ENCODE measurements at regions not wholly inside any gene's neighbourhood (a gene's known extent, or its start where the extent isn't known, plus 50 kb on each side); places are given as distances from the start of the nearest gene placed in this dataset.

DNA sequence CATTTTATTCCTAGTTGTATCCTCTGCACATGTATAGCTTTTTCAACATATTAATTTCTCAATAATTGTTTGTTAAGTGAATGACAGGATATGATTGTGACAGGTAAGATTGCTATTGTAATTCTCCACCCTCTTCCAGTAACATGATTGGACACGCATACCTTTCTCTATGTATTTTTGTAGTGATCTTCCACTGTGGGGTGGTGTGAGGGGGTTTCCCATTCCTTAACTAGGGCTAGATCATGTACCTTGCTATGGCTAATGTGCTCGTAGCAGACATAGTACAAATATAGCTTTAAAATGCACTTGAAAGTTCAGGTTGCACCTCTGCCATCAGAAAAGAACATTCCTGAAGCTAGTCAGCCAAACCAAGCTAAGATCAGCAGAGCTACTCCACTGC, 2392.8 kb upstream of the RAG2 start:
- Histone ChIP-seq H3K4me3 (ENCODE audit: low read length in 2 of 2) (no peak overlapping the region), H3K27me3 (ENCODE audit: control insufficient read depth in 1 of 2, insufficient read depth in 2 of 2, low read length in 2 of 2) (no peaks in the 10 kb centered on the region), H3K36me3 (ENCODE audit: control insufficient read depth in 2 of 2, insufficient read depth in 2 of 2, low read length in 2 of 2) (no peaks in the 10 kb centered on the region), H3K27ac (ENCODE audit: low read length) (no peak overlapping the region), H3K9me3 (ENCODE audit: control insufficient read depth in 2 of 2, low read length in 2 of 2) (no peaks in the 10 kb centered on the region), H3K9ac (ENCODE audit: low read length in 2 of 2) (no peak overlapping the region), H3K4me1 (ENCODE audit: control insufficient read depth, insufficient read depth, low read length) (no peaks in the 10 kb centered on the region)

DNA sequence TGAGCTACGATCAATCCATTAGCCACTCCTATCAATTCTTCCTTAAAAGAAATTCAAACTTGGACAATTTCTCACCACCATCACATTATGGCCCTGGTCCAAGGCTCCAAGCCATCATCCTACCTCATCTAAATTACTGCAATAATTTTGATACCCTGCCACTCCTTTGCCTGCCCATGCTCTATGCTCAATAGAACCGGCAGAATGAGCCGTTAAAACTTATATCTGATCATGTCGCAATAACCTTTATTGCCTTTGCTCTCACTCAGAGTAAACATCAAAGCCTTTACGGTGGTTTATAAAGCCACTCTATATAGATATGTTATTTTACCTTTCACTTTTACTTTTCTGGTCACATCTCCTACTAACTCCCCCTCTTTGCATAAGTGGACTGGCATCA, 2392.1 kb upstream of the RAG2 start:
- no peak overlapping the region for H3K27ac ChIP-seq (ENCODE audit: low read length)
- no peak overlapping the region for H3K9ac ChIP-seq (ENCODE audit: low read length in 2 of 2)
- no peaks in the 10 kb centered on the region for H3K36me3 ChIP-seq (ENCODE audit: control insufficient read depth in 2 of 2, insufficient read depth in 2 of 2, low read length in 2 of 2)
- H3K4me3 ChIP-seq (ENCODE audit: low read length in 2 of 2) = no peak overlapping the region
- no peaks in the 10 kb centered on the region for H3K27me3 ChIP-seq (ENCODE audit: control insufficient read depth in 1 of 2, insufficient read depth in 2 of 2, low read length in 2 of 2)
- no peaks in the 10 kb centered on the region for H3K4me1 ChIP-seq (ENCODE audit: control insufficient read depth, insufficient read depth, low read length)
- no peaks in the 10 kb centered on the region for H3K9me3 ChIP-seq (ENCODE audit: control insufficient read depth in 2 of 2, low read length in 2 of 2)

DNA sequence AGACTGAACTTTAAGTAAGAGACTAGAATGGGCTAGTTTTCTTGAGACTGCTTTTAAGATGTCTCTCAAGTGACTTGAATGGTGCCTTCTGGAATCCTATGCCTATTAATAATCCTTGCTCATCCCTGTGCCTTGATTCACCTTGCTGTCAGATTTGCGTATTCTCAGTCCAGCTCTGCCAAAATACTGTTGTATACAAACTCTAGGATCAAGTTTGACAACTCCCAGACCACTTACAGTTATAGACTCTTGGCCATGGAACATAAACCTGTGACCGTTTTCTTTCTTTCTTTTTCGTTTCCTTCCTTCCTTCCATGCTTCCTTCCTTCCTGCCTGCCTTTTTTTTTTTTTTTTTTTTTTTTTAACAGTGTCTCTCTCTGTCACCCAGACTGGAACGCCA, 2390.9 kb upstream of the RAG2 start:
- H3K9ac ChIP-seq (ENCODE audit: low read length in 2 of 2) = no peak overlapping the region
- no peaks in the 10 kb centered on the region for H3K9me3 ChIP-seq (ENCODE audit: control insufficient read depth in 2 of 2, low read length in 2 of 2)
- H3K4me3 ChIP-seq (ENCODE audit: low read length in 2 of 2) = no peak overlapping the region
- H3K27ac ChIP-seq (ENCODE audit: low read length) = no peak overlapping the region
- H3K27me3 ChIP-seq (ENCODE audit: control insufficient read depth in 1 of 2, insufficient read depth in 2 of 2, low read length in 2 of 2) = no peaks in the 10 kb centered on the region
- H3K4me1 ChIP-seq (ENCODE audit: control insufficient read depth, insufficient read depth, low read length) = no peaks in the 10 kb centered on the region
- no peaks in the 10 kb centered on the region for H3K36me3 ChIP-seq (ENCODE audit: control insufficient read depth in 2 of 2, insufficient read depth in 2 of 2, low read length in 2 of 2)

DNA sequence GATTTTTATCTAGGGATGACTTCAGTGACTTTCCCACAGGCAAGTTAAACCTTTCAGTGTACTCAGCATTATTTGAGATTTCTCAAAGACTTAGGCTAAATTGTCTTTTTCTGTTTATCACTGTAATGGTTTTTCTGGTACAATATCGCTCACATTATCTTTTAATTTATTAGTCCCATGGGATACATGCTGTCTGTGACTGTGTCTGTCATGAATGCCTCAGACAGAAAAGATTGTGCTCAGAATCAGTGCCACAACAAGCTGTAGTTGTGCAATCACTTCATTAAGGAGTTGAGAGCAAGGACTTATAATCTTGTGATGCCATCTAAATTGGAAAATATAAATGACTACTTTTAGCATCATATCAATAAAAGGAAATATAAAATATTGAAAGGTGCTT, 2374.2 kb upstream of the RAG2 start:
- Histone ChIP-seq H3K4me3 (ENCODE audit: low read length in 2 of 2) (no peak overlapping the region), H3K27me3 (ENCODE audit: control insufficient read depth in 1 of 2, insufficient read depth in 2 of 2, low read length in 2 of 2) (no peaks in the 10 kb centered on the region), H3K9me3 (ENCODE audit: control insufficient read depth in 2 of 2, low read length in 2 of 2) (no peaks in the 10 kb centered on the region), H3K9ac (ENCODE audit: low read length in 2 of 2) (no peak overlapping the region), H3K36me3 (ENCODE audit: control insufficient read depth in 2 of 2, insufficient read depth in 2 of 2, low read length in 2 of 2) (no peaks in the 10 kb centered on the region), H3K27ac (ENCODE audit: low read length) (no peak overlapping the region), H3K4me1 (ENCODE audit: control insufficient read depth, insufficient read depth, low read length) (no peaks in the 10 kb centered on the region)

DNA sequence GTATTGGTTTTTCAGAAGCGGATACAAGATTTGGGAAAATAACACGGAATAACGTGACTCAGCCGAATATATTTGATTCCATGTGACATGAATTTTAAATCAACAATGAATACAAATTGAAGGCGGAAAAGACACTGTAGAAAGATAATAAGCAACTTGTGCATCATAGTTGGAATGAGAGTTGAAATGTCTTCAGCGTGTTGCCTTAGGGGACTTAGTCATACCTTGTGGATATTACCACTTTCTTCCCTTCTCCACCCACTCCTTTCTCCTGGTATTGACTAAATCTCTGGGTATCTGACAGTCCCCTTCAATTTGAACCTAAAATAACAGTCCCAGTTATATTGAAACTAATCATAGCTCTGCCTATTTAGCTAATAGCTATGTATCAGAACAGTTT, 2373.1 kb upstream of the RAG2 start:
- Histone ChIP-seq H3K27ac (ENCODE audit: low read length) (no peak overlapping the region), H3K36me3 (ENCODE audit: control insufficient read depth in 2 of 2, insufficient read depth in 2 of 2, low read length in 2 of 2) (no peaks in the 10 kb centered on the region), H3K9ac (ENCODE audit: low read length in 2 of 2) (no peak overlapping the region), H3K9me3 (ENCODE audit: control insufficient read depth in 2 of 2, low read length in 2 of 2) (no peaks in the 10 kb centered on the region), H3K27me3 (ENCODE audit: control insufficient read depth in 1 of 2, insufficient read depth in 2 of 2, low read length in 2 of 2) (no peaks in the 10 kb centered on the region), H3K4me3 (ENCODE audit: low read length in 2 of 2) (no peak overlapping the region), H3K4me1 (ENCODE audit: control insufficient read depth, insufficient read depth, low read length) (no peaks in the 10 kb centered on the region)

DNA sequence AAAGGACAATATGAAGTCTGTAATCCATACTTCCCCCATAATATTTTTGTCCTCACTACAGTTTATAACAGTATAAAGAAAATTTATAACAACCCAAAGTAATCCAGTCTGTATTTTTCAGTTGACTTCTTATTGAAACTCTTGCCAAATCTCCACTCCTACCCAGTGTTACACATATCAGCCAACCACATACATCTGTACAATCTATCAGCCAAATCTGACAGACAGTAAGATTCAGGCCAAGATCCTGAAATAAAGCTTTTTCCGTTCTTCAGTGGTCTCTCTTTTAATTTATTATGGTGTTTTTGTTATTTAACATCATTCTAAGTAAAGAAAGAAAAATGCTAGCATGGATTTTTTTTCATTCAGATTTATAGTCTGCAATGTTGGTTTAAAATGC, 2370.9 kb upstream of the RAG2 start:
- Histone ChIP-seq H3K27me3 (ENCODE audit: control insufficient read depth in 1 of 2, insufficient read depth in 2 of 2, low read length in 2 of 2) (no peaks in the 10 kb centered on the region), H3K36me3 (ENCODE audit: control insufficient read depth in 2 of 2, insufficient read depth in 2 of 2, low read length in 2 of 2) (no peaks in the 10 kb centered on the region)

DNA sequence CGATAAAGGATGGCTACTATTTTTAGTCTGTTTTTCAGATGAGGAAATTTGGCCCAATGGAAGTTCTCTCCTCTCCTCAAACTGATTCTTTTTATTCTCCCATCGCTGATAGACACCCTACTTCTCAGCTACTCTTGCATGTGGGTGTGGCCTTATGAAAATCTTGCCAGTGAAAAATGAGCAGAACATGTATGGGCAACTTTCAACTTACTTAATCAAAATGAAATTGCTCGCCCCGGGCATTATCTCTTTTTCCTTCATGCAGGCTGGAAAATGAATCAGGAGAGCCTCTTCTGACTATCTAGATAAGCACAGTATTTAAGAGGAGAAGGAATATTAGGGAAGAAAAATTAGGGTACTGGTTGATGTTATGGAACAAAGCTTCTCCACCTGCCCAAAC, 2354.7 kb upstream of the RAG2 start:
- H3K27me3 ChIP-seq (ENCODE audit: control insufficient read depth in 1 of 2, insufficient read depth in 2 of 2, low read length in 2 of 2) = no peaks in the 10 kb centered on the region
- H3K36me3 ChIP-seq (ENCODE audit: control insufficient read depth in 2 of 2, insufficient read depth in 2 of 2, low read length in 2 of 2) = no peaks in the 10 kb centered on the region
- H3K9ac ChIP-seq (ENCODE audit: low read length in 2 of 2) = no peak overlapping the region
- no peak overlapping the region for H3K27ac ChIP-seq (ENCODE audit: low read length)
- no peaks in the 10 kb centered on the region for H3K4me1 ChIP-seq (ENCODE audit: control insufficient read depth, insufficient read depth, low read length)
- H3K9me3 ChIP-seq (ENCODE audit: control insufficient read depth in 2 of 2, low read length in 2 of 2) = peaks cover 0 to under 1% of the 10 kb centered on the region in 2 donors
- H3K4me3 ChIP-seq (ENCODE audit: low read length in 2 of 2) = no peak overlapping the region

More for the DNA sequence above, 2370.9 kb upstream of the RAG2 start:
- Histone ChIP-seq H3K4me3 (ENCODE audit: low read length in 2 of 2) (no peak overlapping the region), H3K9me3 (ENCODE audit: control insufficient read depth in 2 of 2, low read length in 2 of 2) (no peaks in the 10 kb centered on the region), H3K9ac (ENCODE audit: low read length in 2 of 2) (no peak overlapping the region), H3K27ac (ENCODE audit: low read length) (no peak overlapping the region), H3K4me1 (ENCODE audit: control insufficient read depth, insufficient read depth, low read length) (no peaks in the 10 kb centered on the region)

DNA sequence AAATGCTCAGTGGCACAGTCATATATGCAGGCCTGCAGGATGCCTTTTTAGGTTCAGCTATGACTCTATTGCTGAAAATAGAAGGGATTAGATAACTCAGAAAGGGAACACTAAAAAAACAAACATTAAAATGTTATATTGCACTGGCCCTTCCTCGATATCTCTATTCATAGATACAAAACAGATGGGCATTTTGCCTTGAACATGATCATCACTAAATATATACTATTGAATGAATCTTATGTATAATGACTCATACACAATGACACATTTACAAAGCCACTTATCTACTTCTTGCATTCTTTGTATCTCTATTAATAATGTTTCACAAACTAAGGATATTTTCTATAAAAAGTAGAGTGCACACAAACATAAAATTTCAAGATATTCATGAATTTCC, 2352.8 kb upstream of the RAG2 start:
- H3K4me1 ChIP-seq (ENCODE audit: control insufficient read depth, insufficient read depth, low read length) = no peaks in the 10 kb centered on the region
- peaks cover 0 to 4% of the 10 kb centered on the region in 2 donors for H3K9me3 ChIP-seq (ENCODE audit: control insufficient read depth in 2 of 2, low read length in 2 of 2)
- no peak overlapping the region for H3K27ac ChIP-seq (ENCODE audit: low read length)
- no peaks in the 10 kb centered on the region for H3K27me3 ChIP-seq (ENCODE audit: control insufficient read depth in 1 of 2, insufficient read depth in 2 of 2, low read length in 2 of 2)
- no peak overlapping the region for H3K9ac ChIP-seq (ENCODE audit: low read length in 2 of 2)
- H3K36me3 ChIP-seq (ENCODE audit: control insufficient read depth in 2 of 2, insufficient read depth in 2 of 2, low read length in 2 of 2) = no peaks in the 10 kb centered on the region
- no peak overlapping the region for H3K4me3 ChIP-seq (ENCODE audit: low read length in 2 of 2)

DNA sequence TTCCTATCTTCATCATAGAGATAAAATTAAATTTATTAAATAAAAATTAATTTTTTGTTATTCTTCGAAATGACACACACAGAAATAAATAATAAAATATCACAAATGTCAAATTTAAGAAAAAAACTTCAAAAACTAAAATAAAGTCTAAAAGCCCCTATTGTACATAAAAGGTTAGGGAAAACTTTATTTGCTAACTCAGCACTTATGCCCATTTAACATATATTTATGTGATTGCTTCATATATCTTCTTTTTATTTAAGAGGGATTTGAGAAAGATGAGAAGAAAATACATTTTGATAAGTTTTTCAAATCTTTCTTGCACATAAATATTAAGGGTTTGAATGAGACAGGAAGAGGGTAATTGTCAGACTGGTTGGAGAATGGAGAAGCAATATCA, 2350.4 kb upstream of the RAG2 start:
- Histone ChIP-seq H3K27ac (ENCODE audit: low read length) (no peak overlapping the region), H3K9me3 (ENCODE audit: control insufficient read depth in 2 of 2, low read length in 2 of 2) (peaks cover 0 to 4% of the 10 kb centered on the region in 2 donors), H3K36me3 (ENCODE audit: control insufficient read depth in 2 of 2, insufficient read depth in 2 of 2, low read length in 2 of 2) (no peaks in the 10 kb centered on the region), H3K4me3 (ENCODE audit: low read length in 2 of 2) (no peak overlapping the region), H3K9ac (ENCODE audit: low read length in 2 of 2) (no peak overlapping the region), H3K4me1 (ENCODE audit: control insufficient read depth, insufficient read depth, low read length) (no peaks in the 10 kb centered on the region), H3K27me3 (ENCODE audit: control insufficient read depth in 1 of 2, insufficient read depth in 2 of 2, low read length in 2 of 2) (no peaks in the 10 kb centered on the region)

DNA sequence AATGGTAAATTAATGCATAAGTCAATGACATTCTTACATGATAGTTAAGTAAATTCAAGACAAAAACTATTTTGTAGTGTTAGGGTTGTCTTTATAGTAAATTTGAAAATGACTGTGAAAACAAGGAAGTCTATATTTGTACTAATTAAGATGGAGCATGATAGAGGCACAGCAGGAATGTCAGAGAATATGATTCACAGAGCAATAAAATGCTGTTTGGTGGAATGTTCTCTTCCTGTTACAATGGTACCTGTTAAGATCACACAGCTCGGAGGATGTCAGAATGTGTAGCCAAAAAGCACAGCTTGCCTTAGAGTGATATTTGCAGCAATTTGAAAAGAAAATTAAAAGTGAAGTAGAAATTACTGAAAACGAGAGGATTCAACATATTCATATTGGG, 2339.7 kb upstream of the RAG2 start:
- Histone ChIP-seq H3K27ac (ENCODE audit: low read length) (no peak overlapping the region), H3K4me1 (ENCODE audit: control insufficient read depth, insufficient read depth, low read length) (no peaks in the 10 kb centered on the region), H3K9me3 (ENCODE audit: control insufficient read depth in 2 of 2, low read length in 2 of 2) (no peaks in the 10 kb centered on the region), H3K9ac (ENCODE audit: low read length in 2 of 2) (no peak overlapping the region), H3K4me3 (ENCODE audit: low read length in 2 of 2) (no peak overlapping the region), H3K27me3 (ENCODE audit: control insufficient read depth in 1 of 2, insufficient read depth in 2 of 2, low read length in 2 of 2) (no peaks in the 10 kb centered on the region), H3K36me3 (ENCODE audit: control insufficient read depth in 2 of 2, insufficient read depth in 2 of 2, low read length in 2 of 2) (no peaks in the 10 kb centered on the region)

DNA sequence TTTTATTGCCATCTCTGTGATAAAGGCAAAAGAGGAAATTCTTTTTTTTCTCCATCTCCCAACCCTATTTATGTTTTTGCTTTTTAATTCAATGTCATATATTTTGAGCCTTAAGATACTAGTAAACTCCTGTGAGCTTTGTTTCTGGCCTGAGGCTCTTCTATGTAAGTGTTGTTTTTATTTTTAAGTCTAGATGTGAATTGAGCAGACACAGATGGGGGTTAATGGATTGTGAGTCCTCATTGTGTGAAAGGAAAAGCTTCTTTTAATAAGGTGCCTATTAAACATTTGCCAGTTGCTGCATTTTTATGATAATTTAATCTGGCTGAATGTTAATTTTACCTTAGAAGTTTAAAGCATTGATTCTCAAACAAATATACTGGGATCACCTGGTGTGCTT, 2337.9 kb upstream of the RAG2 start:
- H3K27me3 ChIP-seq (ENCODE audit: control insufficient read depth in 1 of 2, insufficient read depth in 2 of 2, low read length in 2 of 2) = no peaks in the 10 kb centered on the region
- no peak overlapping the region for H3K9ac ChIP-seq (ENCODE audit: low read length in 2 of 2)
- H3K27ac ChIP-seq (ENCODE audit: low read length) = no peak overlapping the region
- no peaks in the 10 kb centered on the region for H3K9me3 ChIP-seq (ENCODE audit: control insufficient read depth in 2 of 2, low read length in 2 of 2)
- H3K4me1 ChIP-seq (ENCODE audit: control insufficient read depth, insufficient read depth, low read length) = no peaks in the 10 kb centered on the region
- no peaks in the 10 kb centered on the region for H3K36me3 ChIP-seq (ENCODE audit: control insufficient read depth in 2 of 2, insufficient read depth in 2 of 2, low read length in 2 of 2)
- H3K4me3 ChIP-seq (ENCODE audit: low read length in 2 of 2) = no peak overlapping the region

DNA sequence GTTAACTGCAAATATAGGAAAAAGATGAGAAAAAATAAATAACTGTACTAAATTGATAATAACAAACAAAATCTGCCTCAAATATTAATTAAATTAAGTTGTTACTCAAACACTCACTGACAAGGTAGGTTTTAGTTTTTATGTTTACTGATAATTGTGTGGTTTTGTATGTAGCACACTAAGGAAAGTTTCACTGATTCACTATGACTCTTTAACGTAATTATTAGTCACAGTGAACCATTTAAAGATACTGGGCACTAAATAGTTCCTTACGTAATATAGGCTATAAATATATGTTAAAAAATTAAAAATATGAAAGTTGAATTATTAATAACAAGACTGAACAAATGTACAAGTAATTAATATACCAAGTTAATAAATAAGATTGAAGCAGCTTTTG, 2330.0 kb upstream of the RAG2 start:
- H3K4me1 ChIP-seq (ENCODE audit: control insufficient read depth, insufficient read depth, low read length) = no peaks in the 10 kb centered on the region
- H3K27ac ChIP-seq (ENCODE audit: low read length) = no peak overlapping the region
- no peaks in the 10 kb centered on the region for H3K36me3 ChIP-seq (ENCODE audit: control insufficient read depth in 2 of 2, insufficient read depth in 2 of 2, low read length in 2 of 2)
- no peak overlapping the region for H3K9ac ChIP-seq (ENCODE audit: low read length in 2 of 2)
- H3K4me3 ChIP-seq (ENCODE audit: low read length in 2 of 2) = no peak overlapping the region
- H3K9me3 ChIP-seq (ENCODE audit: control insufficient read depth in 2 of 2, low read length in 2 of 2) = no peaks in the 10 kb centered on the region
- no peaks in the 10 kb centered on the region for H3K27me3 ChIP-seq (ENCODE audit: control insufficient read depth in 1 of 2, insufficient read depth in 2 of 2, low read length in 2 of 2)
